ENCODE measurements at regions not wholly inside any gene's neighbourhood (a gene's known extent, or its start where the extent isn't known, plus 50 kb on each side); places are given as distances from the start of the nearest gene placed in this dataset.

DNA sequence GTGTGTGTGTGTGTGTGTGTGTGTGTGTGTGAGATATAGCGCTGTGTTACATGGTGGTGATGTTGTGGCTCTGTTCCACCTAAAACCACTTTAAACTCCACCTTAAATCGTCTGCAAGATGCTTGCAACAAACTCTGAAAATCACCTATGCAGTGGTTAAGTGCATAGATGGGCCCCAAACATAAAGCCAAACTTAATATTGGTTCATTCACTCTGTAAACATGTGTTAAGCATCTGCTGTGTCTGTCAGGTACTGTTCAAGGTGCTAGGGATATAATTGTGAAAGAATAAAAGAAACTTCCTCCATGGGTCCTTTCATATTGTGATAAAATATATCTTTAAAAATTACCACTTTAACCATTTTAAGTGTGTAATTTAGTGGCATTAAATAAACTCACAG lies 645.4 kb upstream of the SORCS1 start:
- H3K4me1 ChIP-seq (ENCODE audit: insufficient read depth): peaks cover 1% of the 10 kb centered on the region
- H3K4me3 ChIP-seq (ENCODE audit: low read depth, low read length): no peak overlapping the region
- no peak for DNase-seq (ENCODE audit: extremely low spot score)
- no peaks in the 10 kb centered on the region for H3K36me3 ChIP-seq (ENCODE audit: insufficient read depth)
- 90% methylated on average over 2 of the region's 2 CpGs for WGBS
- H3K27ac ChIP-seq (ENCODE audit: low read depth): no peak overlapping the region

DNA sequence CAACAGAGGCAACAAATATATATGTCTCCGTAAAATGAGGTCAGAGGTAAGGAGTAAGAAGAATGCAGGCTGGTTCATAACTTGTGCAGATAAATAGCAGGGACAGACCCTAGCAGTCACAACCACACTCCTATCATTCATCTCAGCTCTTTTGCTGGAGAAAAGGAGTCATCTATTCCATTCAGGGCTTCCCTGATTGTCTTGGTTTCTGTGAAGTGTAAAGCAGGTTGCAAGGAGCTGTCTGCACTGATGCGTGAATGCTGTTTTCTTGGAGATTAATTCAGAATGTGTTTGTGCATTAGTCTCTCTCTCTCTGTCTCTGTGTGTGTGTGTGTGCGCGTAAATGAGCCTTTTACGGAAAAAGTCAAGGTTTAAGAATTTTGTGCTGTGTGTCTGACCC lies 643.3 kb upstream of the SORCS1 start:
- no peak for DNase-seq (ENCODE audit: extremely low spot score)
- Histone ChIP-seq H3K36me3 (ENCODE audit: insufficient read depth) (no peaks in the 10 kb centered on the region), H3K4me3 (ENCODE audit: low read depth, low read length) (no peak overlapping the region), H3K27ac (ENCODE audit: low read depth) (no peak overlapping the region), H3K4me1 (ENCODE audit: insufficient read depth) (peaks cover 1% of the 10 kb centered on the region)
- WGBS: 85% methylated on average over 5 of the region's 5 CpGs

GRCh38 chr10:107806026-107806425 lies 641.5 kb upstream of the SORCS1 start:
- Histone ChIP-seq H3K4me1 (ENCODE audit: insufficient read depth) (peaks cover under 1% of the 10 kb centered on the region), H3K27ac (ENCODE audit: low read depth) (no peak overlapping the region), H3K36me3 (ENCODE audit: insufficient read depth) (no peaks in the 10 kb centered on the region), H3K4me3 (ENCODE audit: low read depth, low read length) (no peak overlapping the region)
- DNase-seq (ENCODE audit: extremely low spot score): no peak
- 71% methylated on average over 1 of the region's 1 CpG for WGBS

- 36% methylated on average over 4 of the region's 4 CpGs for WGBS
- no peaks in the 10 kb centered on the region for H3K36me3 ChIP-seq (ENCODE audit: insufficient read depth)
- no peak overlapping the region for H3K4me3 ChIP-seq (ENCODE audit: low read depth, low read length)
- DNase-seq (ENCODE audit: extremely low spot score): no peak
- peak overlapping the region; percentile 56 for H3K27ac ChIP-seq (ENCODE audit: low read depth)
- no peaks in the 10 kb centered on the region for H3K4me1 ChIP-seq (ENCODE audit: insufficient read depth)
Measured at GRCh38 chr10:107803546-107803945, 639.0 kb upstream of the SORCS1 start.

GRCh38 chr10:107800061-107800460 lies 635.6 kb upstream of the SORCS1 start:
- Histone ChIP-seq H3K27ac (ENCODE audit: low read depth) (no peak overlapping the region), H3K36me3 (ENCODE audit: insufficient read depth) (no peaks in the 10 kb centered on the region), H3K4me1 (ENCODE audit: insufficient read depth) (no peaks in the 10 kb centered on the region), H3K4me3 (ENCODE audit: low read depth, low read length) (no peak overlapping the region)
- WGBS: 83% methylated on average over 1 of the region's 1 CpG
- no peak for DNase-seq (ENCODE audit: extremely low spot score)

GRCh38 chr10:107790271-107790670 lies 625.8 kb upstream of the SORCS1 start:
- Histone ChIP-seq H3K36me3 (ENCODE audit: insufficient read depth) (no peaks in the 10 kb centered on the region), H3K4me3 (ENCODE audit: low read depth, low read length) (no peak overlapping the region), H3K27ac (ENCODE audit: low read depth) (no peak overlapping the region), H3K4me1 (ENCODE audit: insufficient read depth) (no peaks in the 10 kb centered on the region)
- no peak for DNase-seq (ENCODE audit: extremely low spot score)
- WGBS: 37% methylated on average over 1 of the region's 1 CpG

DNA sequence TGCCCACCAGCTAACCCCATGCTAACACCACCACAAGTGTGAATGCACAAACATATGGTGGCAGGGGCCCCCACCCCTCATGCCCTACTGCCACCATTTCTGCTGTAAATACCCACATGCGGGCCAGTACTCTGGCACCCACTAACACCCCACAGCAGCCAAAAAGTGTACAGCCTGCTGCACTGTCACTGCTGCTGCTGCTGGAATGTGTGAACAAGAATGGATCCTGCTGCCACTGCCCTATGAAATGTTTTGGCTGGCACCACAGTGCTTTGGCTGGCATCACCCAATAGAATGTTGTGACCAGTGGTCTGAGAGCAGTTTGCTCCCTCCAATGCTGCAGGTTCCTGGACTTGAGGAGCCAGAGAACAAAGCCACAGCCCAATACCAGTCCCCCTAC lies 606.6 kb upstream of the SORCS1 start:
- no peak overlapping the region for H3K27ac ChIP-seq (ENCODE audit: low read depth)
- no peak overlapping the region for H3K4me3 ChIP-seq (ENCODE audit: low read depth, low read length)
- H3K4me1 ChIP-seq (ENCODE audit: insufficient read depth): no peaks in the 10 kb centered on the region
- H3K36me3 ChIP-seq (ENCODE audit: insufficient read depth): no peaks in the 10 kb centered on the region
- no peak for DNase-seq (ENCODE audit: extremely low spot score)
- WGBS: 98% methylated on average over 1 of the region's 1 CpG

- 85% methylated on average over 3 of the region's 3 CpGs for WGBS
- H3K36me3 ChIP-seq (ENCODE audit: insufficient read depth): no peaks in the 10 kb centered on the region
- H3K4me3 ChIP-seq (ENCODE audit: low read depth, low read length): no peak overlapping the region
Measured at GRCh38 chr10:107767185-107767584, 602.7 kb upstream of the SORCS1 start.

DNA sequence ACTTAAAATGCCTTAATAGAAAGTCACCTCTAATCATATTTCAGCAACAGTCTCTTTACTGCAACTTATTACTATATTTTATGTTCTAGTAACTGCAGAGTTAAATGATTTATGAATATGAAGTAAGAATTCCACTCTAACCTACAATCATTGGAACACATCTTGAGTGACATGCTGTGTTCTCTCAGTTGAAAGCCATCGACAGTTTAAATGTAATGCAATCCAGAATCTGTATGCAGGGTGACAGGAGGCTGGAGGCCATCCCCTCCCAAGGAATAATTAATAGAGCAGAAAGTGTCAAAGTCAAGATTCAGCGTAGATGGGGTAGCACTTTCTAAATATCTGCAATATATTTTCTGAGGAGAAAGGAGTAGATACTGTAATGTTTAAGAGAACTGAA lies 590.3 kb upstream of the SORCS1 start:
- no peaks in the 10 kb centered on the region for H3K4me1 ChIP-seq (ENCODE audit: insufficient read depth)
- no peaks in the 10 kb centered on the region for H3K36me3 ChIP-seq (ENCODE audit: insufficient read depth)
- WGBS: 93% methylated on average over 2 of the region's 2 CpGs
- no peak overlapping the region for H3K27ac ChIP-seq (ENCODE audit: low read depth)
- no peak for DNase-seq (ENCODE audit: extremely low spot score)
- no peak overlapping the region for H3K4me3 ChIP-seq (ENCODE audit: low read depth, low read length)

More at GRCh38 chr10:107767185-107767584, 602.7 kb upstream of the SORCS1 start:
- DNase-seq (ENCODE audit: extremely low spot score): no peak
- Histone ChIP-seq H3K4me1 (ENCODE audit: insufficient read depth) (no peaks in the 10 kb centered on the region), H3K27ac (ENCODE audit: low read depth) (no peak overlapping the region)

DNA sequence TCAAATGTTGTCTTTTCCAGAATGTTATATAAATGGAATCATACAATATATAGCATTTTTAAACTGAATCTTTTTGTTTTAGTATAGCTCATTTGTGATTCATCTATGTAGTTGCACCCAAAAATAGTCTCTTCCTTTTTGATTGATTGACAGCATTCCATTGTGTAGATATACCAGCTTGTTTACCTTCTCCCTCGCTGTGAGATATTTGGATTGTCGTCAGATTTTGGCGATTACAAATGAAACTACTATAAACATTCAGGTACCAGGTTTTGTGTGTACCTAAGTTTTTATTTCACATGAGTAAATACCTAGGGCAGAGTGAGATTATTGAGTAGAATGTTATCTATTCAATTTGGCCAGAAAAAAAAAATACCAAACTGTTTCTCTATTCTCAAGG lies 584.7 kb upstream of the SORCS1 start:
- no peak for DNase-seq (ENCODE audit: extremely low spot score)
- Histone ChIP-seq H3K4me1 (ENCODE audit: insufficient read depth) (no peaks in the 10 kb centered on the region), H3K36me3 (ENCODE audit: insufficient read depth) (no peaks in the 10 kb centered on the region), H3K4me3 (ENCODE audit: low read depth, low read length) (no peak overlapping the region), H3K27ac (ENCODE audit: low read depth) (no peak overlapping the region)
- WGBS: 83% methylated on average over 3 of the region's 3 CpGs

- Histone ChIP-seq H3K4me1 (ENCODE audit: insufficient read depth) (no peaks in the 10 kb centered on the region), H3K27ac (ENCODE audit: low read depth) (no peak overlapping the region), H3K36me3 (ENCODE audit: insufficient read depth) (no peaks in the 10 kb centered on the region), H3K4me3 (ENCODE audit: low read depth, low read length) (no peak overlapping the region)
- no peak for DNase-seq (ENCODE audit: extremely low spot score)
Measured at GRCh38 chr10:107747851-107748250, 583.3 kb upstream of the SORCS1 start.

- DNase-seq (ENCODE audit: extremely low spot score): no peak
- Histone ChIP-seq H3K4me3 (ENCODE audit: low read depth, low read length) (no peak overlapping the region), H3K27ac (ENCODE audit: low read depth) (no peak overlapping the region), H3K4me1 (ENCODE audit: insufficient read depth) (no peaks in the 10 kb centered on the region), H3K36me3 (ENCODE audit: insufficient read depth) (no peaks in the 10 kb centered on the region)
- WGBS: 83% methylated on average over 3 of the region's 3 CpGs
Measured at GRCh38 chr10:107741971-107742370, 577.5 kb upstream of the SORCS1 start.

DNA sequence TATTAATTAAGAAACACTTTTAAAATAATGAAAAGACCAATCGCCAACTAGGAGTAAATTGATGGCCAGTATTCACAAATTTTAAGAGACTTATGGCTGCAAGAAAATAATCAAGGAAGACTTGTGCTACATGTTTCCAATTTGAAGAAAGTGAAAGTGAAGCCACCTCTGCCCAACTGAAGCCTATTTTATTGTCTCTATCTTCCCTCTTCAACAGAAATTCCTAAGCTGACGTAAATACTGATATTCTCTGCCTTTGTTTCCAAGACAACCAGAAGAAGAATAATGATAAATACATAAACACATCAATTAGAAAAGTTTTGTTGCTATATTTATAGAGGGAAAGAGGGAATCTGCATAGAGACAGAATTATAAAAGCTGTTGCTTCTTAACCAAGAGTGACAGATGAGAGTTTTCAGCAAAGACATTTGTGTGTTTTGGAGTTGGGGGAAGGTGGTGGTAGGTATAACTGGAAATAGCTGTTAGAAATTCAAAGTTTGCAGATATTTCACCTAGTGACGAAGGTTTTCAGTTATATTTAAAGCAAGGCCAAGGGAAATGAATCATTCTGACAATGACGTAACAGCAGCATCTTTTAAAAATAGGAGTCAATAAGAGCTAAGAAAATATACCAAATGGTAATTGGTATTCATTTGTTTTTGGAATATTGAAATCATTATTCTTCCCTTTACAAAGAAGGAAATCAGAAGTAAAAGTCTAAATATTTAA lies 576.6 kb upstream of the SORCS1 start:
- Histone ChIP-seq H3K4me1 (ENCODE audit: insufficient read depth) (no peaks in the 10 kb centered on the region), H3K4me3 (ENCODE audit: low read depth, low read length) (no peak overlapping the region), H3K36me3 (ENCODE audit: insufficient read depth) (no peaks in the 10 kb centered on the region), H3K27ac (ENCODE audit: low read depth) (no peak overlapping the region)
- DNase-seq (ENCODE audit: extremely low spot score): no peak
- WGBS: 59% methylated on average over 4 of the region's 4 CpGs

DNA sequence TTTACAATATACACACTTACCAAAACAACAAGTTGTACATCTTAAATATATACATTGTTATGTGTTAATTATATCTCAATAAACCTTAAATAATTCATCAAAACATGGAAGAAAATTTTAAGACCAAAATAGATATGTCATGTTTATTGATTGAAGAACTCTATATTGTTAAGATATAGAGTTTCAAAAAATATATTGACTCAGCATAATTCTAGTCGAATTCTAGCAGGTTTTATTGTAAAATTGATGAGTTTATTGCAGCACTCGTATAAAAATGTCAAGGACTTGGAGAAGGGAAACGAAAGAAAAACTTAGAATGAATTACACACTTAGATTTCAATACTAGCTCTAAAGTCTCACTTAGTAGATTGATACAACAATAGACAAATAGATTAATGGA lies 575.4 kb upstream of the SORCS1 start:
- DNase-seq (ENCODE audit: extremely low spot score): no peak
- H3K36me3 ChIP-seq (ENCODE audit: insufficient read depth): no peaks in the 10 kb centered on the region
- no peak overlapping the region for H3K27ac ChIP-seq (ENCODE audit: low read depth)
- no peaks in the 10 kb centered on the region for H3K4me1 ChIP-seq (ENCODE audit: insufficient read depth)
- H3K4me3 ChIP-seq (ENCODE audit: low read depth, low read length): no peak overlapping the region
- WGBS: 72% methylated on average over 3 of the region's 3 CpGs

Data from urinary bladder (tissue), 3 donors.